Peyer's patch (tissue), 4 donors: ENCODE measurements at regions not wholly inside any gene's neighbourhood (a gene's known extent, or its start where the extent isn't known, plus 50 kb on each side); places are given as distances from the start of the nearest gene placed in this dataset.

Source experiments
- CTCF ChIP-seq, 6 experiments: fragments of 450-650 bp in 4 of 6; fragments of 200-600 bp in 2 of 6; sonication (generic) in 1 of 6; IDR thresholded peaks; one replicate each; pipeline ENCODE4 v1.5.1; 2017 to 2019; ENCODE audit warnings: antibody characterized with exemption in 6 of 6, mild to moderate bottlenecking in 3 of 6, moderate library complexity in 1 of 6
- POLR2A ChIP-seq, 2 donors: fragments of 450-650 bp; IDR thresholded peaks; one replicate each; pipeline ENCODE4 v1.5.1; 2017; ENCODE audit warnings: antibody characterized with exemption in 2 of 2, mild to moderate bottlenecking in 2 of 2, moderate library complexity in 2 of 2

GRCh38 chr1:10953505-10954193 lies 58.8 kb upstream of the TARDBP start:
- TF ChIP-seq CTCF (IDR thresholded peaks at IDR 0.05) (no peak), POLR2A (IDR thresholded peaks at IDR 0.05) (no peak)
